ENCODE measurements at regions not wholly inside any gene's neighbourhood (a gene's known extent, or its start where the extent isn't known, plus 50 kb on each side); places are given as distances from the start of the nearest gene placed in this dataset.

DNA sequence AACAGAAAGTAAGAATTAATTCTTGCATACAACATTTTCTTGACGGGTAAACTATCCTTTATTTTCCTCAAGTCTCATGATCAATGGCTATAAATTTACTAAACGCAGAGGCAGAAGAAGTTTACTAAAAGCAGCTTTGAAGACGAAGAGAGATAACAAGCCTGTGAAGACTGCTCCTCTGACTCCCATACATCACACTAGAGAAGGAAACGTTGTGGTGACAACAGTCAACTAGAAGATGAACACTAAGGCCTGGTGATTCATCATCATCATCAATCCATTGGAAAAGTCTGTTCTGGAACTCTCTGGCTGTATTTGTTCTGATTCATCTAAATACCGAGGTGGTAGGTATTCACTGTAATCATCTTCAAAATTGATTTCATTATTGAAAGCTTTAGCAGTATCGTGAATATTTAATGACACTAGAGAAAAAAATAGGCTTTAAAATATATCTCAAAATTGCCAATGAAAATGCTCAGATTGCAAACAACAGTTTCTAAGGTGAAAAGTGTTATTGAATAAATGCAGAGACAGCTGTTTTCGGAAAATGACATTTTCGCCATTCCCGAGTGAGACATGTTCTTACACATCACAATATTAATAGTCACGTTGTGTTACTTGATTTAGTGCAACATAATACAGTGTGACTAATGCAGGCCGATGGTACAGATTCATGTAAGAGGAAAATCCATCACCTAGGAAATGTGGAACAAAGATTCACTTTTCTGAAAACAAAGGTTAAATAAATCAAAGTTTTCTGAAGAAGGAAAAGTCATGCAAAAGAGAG, 260.5 kb downstream of the C12orf50 start:
- no peak overlapping the region for H3K27ac ChIP-seq
- H3K9ac ChIP-seq: no peak overlapping the region
- no peaks in the 10 kb centered on the region for H3K9me3 ChIP-seq (ENCODE audit: low read depth)
- no peak overlapping the region for H3K4me3 ChIP-seq
- H2AFZ ChIP-seq (replicated peaks): peak overlapping the region; percentile 27
- no peaks in the 10 kb centered on the region for H3F3A ChIP-seq (ENCODE audit: low read depth)
- H3K27me3 ChIP-seq: no peaks in the 10 kb centered on the region
- H3K27ac Mint-ChIP-seq: no peak overlapping the region
- no peaks in the 10 kb centered on the region for H3K9me3 Mint-ChIP-seq
- H3K4me1 ChIP-seq: no peaks in the 10 kb centered on the region
- TF ChIP-seq EZH2phosphoT487 (IDR thresholded peaks at IDR 0.05) (no peak), EZH2 (IDR thresholded peaks at IDR 0.05) (no peak)
- H4K20me1 ChIP-seq (ENCODE audit: low read depth): no peaks in the 10 kb centered on the region
- peaks cover 2% of the 10 kb centered on the region for H3K4me1 Mint-ChIP-seq
- no peak overlapping the region for H3K4me3 Mint-ChIP-seq
- no peaks in the 10 kb centered on the region for H3K79me2 ChIP-seq (ENCODE audit: low read depth)
- H3K27me3 Mint-ChIP-seq (ENCODE audit: insufficient read depth, low read depth): no peaks in the 10 kb centered on the region
- no peaks in the 10 kb centered on the region for H3K36me3 ChIP-seq
- H3K36me3 Mint-ChIP-seq: no peaks in the 10 kb centered on the region
- no peak for DNase-seq (ENCODE audit: low spot score)
- no peak overlapping the region for H3K4me2 ChIP-seq

DNA sequence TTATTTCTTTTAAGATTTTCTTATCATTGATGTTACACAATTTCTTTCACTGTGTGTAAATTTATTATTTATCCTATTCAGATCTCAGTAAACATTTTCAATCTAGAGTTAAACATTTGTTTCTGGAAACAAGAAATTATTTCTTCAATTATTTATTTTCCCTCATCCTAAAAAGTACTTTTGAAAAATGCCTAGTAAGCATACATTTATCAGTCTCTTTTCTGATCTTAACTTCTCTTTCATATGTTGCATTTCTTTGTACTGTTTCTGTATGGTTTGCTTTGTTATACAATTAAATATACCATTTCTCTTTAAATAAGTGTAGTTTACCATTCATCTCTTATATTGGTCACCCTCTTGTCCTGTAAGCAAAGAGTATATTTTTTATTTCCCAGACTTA, 263.2 kb downstream of the C12orf50 start:
- Mint-ChIP-seq H3K4me1 (peaks cover 2% of the 10 kb centered on the region), H3K27ac (no peak overlapping the region), H3K9me3 (no peaks in the 10 kb centered on the region), H3K36me3 (no peaks in the 10 kb centered on the region), H3K27me3 (ENCODE audit: insufficient read depth, low read depth) (no peaks in the 10 kb centered on the region), H3K4me3 (no peak overlapping the region)
- H3K9me3 ChIP-seq (ENCODE audit: low read depth): no peaks in the 10 kb centered on the region
- H2AFZ ChIP-seq (replicated peaks): no peak overlapping the region
- H3K27me3 ChIP-seq: no peaks in the 10 kb centered on the region
- H3K79me2 ChIP-seq (ENCODE audit: low read depth): no peaks in the 10 kb centered on the region
- no peak overlapping the region for H3K4me2 ChIP-seq
- H3K4me1 ChIP-seq: no peaks in the 10 kb centered on the region
- H3F3A ChIP-seq (ENCODE audit: low read depth): no peaks in the 10 kb centered on the region
- H3K36me3 ChIP-seq: no peaks in the 10 kb centered on the region
- no peak for DNase-seq (ENCODE audit: low spot score)
- H3K27ac ChIP-seq: no peak overlapping the region
- H3K4me3 ChIP-seq: no peak overlapping the region
- H3K9ac ChIP-seq: no peak overlapping the region
- TF ChIP-seq EZH2phosphoT487 (IDR thresholded peaks at IDR 0.05) (no peak), EZH2 (IDR thresholded peaks at IDR 0.05) (no peak)
- TF ChIP-seq, protein P1, sequence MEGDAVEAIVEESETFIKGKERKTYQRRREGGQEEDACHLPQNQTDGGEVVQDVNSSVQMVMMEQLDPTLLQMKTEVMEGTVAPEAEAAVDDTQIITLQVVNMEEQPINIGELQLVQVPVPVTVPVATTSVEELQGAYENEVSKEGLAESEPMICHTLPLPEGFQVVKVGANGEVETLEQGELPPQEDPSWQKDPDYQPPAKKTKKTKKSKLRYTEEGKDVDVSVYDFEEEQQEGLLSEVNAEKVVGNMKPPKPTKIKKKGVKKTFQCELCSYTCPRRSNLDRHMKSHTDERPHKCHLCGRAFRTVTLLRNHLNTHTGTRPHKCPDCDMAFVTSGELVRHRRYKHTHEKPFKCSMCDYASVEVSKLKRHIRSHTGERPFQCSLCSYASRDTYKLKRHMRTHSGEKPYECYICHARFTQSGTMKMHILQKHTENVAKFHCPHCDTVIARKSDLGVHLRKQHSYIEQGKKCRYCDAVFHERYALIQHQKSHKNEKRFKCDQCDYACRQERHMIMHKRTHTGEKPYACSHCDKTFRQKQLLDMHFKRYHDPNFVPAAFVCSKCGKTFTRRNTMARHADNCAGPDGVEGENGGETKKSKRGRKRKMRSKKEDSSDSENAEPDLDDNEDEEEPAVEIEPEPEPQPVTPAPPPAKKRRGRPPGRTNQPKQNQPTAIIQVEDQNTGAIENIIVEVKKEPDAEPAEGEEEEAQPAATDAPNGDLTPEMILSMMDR (IDR thresholded peaks at IDR 0.05): no peak
- no peaks in the 10 kb centered on the region for H4K20me1 ChIP-seq (ENCODE audit: low read depth)

DNA sequence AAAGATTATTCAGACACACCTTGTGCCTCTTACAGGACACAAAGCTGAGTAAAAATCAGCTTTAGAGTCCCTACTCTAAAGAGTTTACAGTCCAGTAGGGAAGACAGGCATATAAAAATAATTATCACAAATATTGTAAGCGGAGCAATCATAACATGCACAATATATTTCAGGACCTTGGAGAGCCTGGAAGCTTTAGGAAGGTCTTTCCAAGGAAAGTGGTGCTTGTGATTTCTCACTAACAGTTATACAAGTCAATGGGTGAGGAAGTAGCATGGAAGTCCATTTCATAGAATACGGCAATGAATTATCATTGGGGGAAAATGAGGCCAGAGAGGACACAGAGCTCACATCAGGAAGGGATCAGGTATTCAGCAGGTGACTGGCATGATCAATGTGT, 268.3 kb downstream of the C12orf50 start:
- Mint-ChIP-seq H3K4me1 (no peaks in the 10 kb centered on the region), H3K27me3 (ENCODE audit: insufficient read depth, low read depth) (no peaks in the 10 kb centered on the region), H3K27ac (no peak overlapping the region), H3K36me3 (no peaks in the 10 kb centered on the region), H3K9me3 (no peaks in the 10 kb centered on the region), H3K4me3 (no peak overlapping the region)
- no peaks in the 10 kb centered on the region for H3K27me3 ChIP-seq
- no peak overlapping the region for H3K4me3 ChIP-seq
- H3K9ac ChIP-seq: no peak overlapping the region
- no peak overlapping the region for H2AFZ ChIP-seq (replicated peaks)
- no peaks in the 10 kb centered on the region for H3K36me3 ChIP-seq
- TF ChIP-seq, protein P1 (IDR thresholded peaks at IDR 0.05): no peak
- TF ChIP-seq EZH2 (IDR thresholded peaks at IDR 0.05) (no peak), EZH2phosphoT487 (IDR thresholded peaks at IDR 0.05) (no peak)
- no peaks in the 10 kb centered on the region for H3K9me3 ChIP-seq (ENCODE audit: low read depth)
- no peaks in the 10 kb centered on the region for H4K20me1 ChIP-seq (ENCODE audit: low read depth)
- H3K27ac ChIP-seq: no peak overlapping the region
- no peaks in the 10 kb centered on the region for H3F3A ChIP-seq (ENCODE audit: low read depth)
- DNase-seq (ENCODE audit: low spot score): no peak
- no peak overlapping the region for H3K4me2 ChIP-seq
- no peaks in the 10 kb centered on the region for H3K79me2 ChIP-seq (ENCODE audit: low read depth)
- no peaks in the 10 kb centered on the region for H3K4me1 ChIP-seq

DNA sequence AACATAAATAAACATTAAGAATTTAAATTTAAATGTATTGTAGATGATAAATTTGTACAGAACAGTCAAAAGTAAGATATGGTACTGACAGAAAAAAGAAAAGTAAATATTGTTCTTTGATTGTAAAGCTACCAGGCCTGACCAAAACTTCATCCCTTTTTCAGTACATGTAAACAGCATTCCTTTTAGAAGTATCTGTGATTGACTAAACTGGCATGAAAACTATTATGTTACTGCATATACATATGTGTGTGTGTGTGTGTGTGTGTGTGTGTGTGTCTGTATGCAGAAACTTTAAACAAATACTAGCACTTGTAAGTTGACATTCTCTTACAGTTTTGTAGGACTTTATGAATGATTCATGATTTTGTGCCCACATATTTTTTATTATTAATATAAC, 270.9 kb downstream of the C12orf50 start:
- Histone ChIP-seq H2AFZ (replicated peaks) (no peak overlapping the region), H3K27ac (no peak overlapping the region), H3F3A (ENCODE audit: low read depth) (no peaks in the 10 kb centered on the region), H3K9me3 (ENCODE audit: low read depth) (no peaks in the 10 kb centered on the region), H3K4me2 (no peak overlapping the region), H3K36me3 (no peaks in the 10 kb centered on the region), H4K20me1 (ENCODE audit: low read depth) (no peaks in the 10 kb centered on the region), H3K4me1 (no peaks in the 10 kb centered on the region), H3K4me3 (no peak overlapping the region), H3K79me2 (ENCODE audit: low read depth) (no peaks in the 10 kb centered on the region), H3K9ac (no peak overlapping the region), H3K27me3 (no peaks in the 10 kb centered on the region)
- no peak for TF ChIP-seq EZH2 (IDR thresholded peaks at IDR 0.05)
- TF ChIP-seq, protein P1 (IDR thresholded peaks at IDR 0.05): no peak
- no peak for TF ChIP-seq EZH2phosphoT487 (IDR thresholded peaks at IDR 0.05)
- Mint-ChIP-seq H3K4me1 (no peaks in the 10 kb centered on the region), H3K27ac (no peak overlapping the region), H3K36me3 (no peaks in the 10 kb centered on the region), H3K9me3 (no peaks in the 10 kb centered on the region), H3K4me3 (no peak overlapping the region), H3K27me3 (ENCODE audit: insufficient read depth, low read depth) (no peaks in the 10 kb centered on the region)
- no peak for DNase-seq (ENCODE audit: low spot score)
